ENCODE measurements at regions not wholly inside any gene's neighbourhood (a gene's known extent, or its start where the extent isn't known, plus 50 kb on each side); places are given as distances from the start of the nearest gene placed in this dataset.

GRCh38 chr7:17061443-17061842 is 179.7 kb upstream of the AGR3 start:
- TF ChIP-seq CTCF (optimal IDR thresholded peaks at IDR 0.05 in 1 of 3, IDR thresholded peaks at IDR 0.05 in 1 of 3, conservative IDR thresholded peaks at IDR 0.05 in 1 of 3; ENCODE audit: extremely low read depth in 1 of 3, insufficient read depth in 2 of 3, low read length in 3 of 3) (no peak), EZH2 (IDR thresholded peaks at IDR 0.05; ENCODE audit: low read length) (no peak)

All from keratinocyte (primary cell).